Activated CD4-positive, alpha-beta T cell treated with anti-CD3 and anti-CD28 coated beads, Interleukin-2, Interleukin-4, amounts not matched to agents 100 ng/mL and 50 ng/mL, durations not matched to agents 16 hours and 8 hours (primary cell): ENCODE measurements at regions not wholly inside any gene's neighbourhood (a gene's known extent, or its start where the extent isn't known, plus 50 kb on each side); places are given as distances from the start of the nearest gene placed in this dataset.

Experiments
- DNase-seq: peaks from one replicate; pipeline ENCODE4 v3.0.0-alpha.2; 2020; ENCODE audit warnings: low spot score

DNA sequence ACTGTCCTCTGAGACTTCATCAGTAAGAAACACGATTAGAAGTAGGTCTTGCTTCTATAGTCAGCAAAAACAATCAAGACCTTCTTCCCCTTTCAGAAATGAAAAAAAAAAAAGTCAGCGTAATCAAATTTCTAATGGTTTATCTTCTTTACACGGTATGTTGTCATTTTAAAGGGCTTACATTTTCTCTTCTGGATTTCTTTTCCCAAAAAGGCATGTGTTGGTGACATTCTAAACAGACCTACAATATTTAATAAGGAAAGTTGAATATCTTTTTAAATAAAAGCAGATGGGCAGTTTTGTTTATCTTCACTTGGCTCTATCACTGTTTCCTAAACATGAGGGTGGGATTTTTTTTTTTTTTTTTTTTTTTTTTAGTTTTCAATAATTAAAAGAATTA is 197.3 kb upstream of the ADAMTS9 start:
- no peak for DNase-seq

DNA sequence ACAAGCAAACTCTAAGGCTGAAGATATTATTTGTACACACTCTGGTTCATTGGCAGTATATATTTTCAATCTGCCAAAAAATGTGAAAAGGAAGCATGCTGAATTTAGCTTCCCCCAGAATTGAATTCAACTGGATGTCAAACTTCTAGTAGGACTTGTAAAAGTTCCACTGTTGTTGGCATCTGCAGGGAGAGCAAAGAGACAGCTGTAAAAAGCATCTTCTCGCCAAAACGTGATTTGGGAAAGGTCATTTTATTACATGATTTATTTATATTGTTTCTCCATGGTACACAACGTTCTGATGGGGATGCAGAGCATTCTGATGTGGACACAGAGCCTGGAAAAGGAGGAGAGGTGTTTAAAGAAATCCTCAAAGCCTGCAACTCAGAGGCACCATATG is 196.7 kb upstream of the ADAMTS9 start:
- DNase-seq: no peak

DNA sequence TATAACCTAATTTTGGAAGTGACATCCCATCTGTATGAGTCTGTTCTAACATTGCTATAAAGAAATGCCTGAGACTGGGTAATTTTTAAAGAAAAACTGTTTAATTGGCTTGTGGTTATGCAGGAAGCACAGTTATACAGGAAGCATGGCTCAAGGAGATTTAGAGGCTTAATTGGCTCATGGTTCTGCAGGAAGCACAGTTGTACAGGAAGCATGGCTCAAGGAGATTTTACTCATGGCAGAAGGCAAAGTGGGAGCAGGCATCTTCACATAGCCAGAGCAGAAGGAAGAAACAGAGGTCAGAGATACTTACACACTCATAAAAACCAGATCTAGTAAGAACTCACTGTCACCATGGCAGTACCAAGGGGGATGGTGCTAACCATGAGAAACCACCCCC is 193.1 kb upstream of the ADAMTS9 start:
- DNase-seq: no peak

DNA sequence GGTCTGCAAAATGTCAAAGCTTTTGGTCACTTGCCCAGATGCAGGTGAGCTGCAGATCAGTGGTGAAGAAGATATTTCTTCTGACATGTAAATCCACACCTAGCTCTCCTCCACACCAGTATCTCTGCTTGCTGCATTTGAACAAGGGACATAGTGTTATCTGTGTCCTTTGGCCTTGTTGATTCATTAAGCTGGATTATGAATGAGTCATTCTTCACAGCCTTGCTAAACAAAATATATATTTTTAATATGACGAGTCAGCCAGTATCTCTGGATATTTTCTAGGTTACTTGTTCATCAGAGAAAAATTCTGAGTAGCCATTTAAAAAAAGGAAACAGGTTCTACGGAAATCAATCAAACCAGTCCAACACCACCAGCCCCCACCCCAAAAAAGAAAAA is 190.6 kb upstream of the ADAMTS9 start:
- DNase-seq: no peak

DNA sequence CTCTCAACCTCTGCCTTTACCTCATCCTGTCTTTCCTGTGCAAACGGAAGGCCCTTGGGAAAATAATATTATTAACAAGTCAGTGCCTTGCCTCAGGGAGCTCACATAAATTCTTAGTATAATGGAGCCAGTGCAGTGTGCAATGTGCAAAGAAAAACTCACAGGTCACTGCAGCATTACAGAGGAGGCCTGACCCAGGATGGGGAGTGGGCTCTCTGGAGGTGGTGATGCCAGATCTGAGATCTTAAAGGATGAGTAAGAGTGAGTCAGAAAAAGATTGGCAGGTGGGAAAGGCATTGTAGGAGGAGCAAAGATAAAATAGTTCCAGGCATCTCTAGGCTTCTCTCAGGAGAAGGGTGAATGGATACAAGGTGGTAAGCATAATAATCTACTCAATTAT is 185.6 kb upstream of the ADAMTS9 start:
- no peak for DNase-seq

DNA sequence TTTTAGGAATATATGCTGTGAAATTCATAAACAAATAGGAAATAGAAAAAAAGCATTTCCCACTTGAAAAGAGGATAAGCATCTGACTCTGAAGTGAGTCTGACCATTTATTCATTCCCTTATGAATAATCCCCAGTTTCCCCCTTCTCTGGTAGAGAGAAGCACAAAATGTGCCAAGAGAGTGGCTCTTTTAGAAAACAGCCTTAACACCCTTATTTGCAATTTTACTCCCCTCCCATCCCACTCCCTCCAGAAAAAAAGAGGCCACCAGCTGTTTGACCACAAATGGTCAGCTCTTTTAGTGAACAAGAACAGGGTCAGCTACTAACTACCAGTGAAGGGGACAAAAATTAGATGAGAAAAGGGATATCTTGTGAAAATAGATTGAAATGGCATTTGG is 184.5 kb upstream of the ADAMTS9 start:
- DNase-seq: no peak

DNA sequence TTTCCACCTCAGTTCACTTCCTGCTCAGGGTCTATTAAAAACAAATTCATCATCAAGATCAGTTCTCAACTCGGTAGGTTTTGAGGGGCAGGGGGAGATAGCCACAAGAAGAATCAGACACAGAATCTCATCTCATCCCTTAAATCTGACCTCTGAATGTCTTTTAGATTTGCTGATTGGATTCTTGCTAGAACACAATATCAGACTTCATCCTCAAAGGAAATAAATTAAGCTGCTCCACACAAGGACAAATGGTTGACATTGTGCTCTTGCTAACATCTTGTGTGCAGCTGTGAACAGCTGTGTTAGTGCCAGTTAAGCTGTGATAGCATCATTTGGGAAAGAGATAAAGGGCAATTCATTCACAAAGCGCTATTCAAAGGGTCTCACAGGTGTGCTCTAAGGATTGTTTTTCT is 184.0 kb upstream of the ADAMTS9 start:
- no peak for DNase-seq

DNA sequence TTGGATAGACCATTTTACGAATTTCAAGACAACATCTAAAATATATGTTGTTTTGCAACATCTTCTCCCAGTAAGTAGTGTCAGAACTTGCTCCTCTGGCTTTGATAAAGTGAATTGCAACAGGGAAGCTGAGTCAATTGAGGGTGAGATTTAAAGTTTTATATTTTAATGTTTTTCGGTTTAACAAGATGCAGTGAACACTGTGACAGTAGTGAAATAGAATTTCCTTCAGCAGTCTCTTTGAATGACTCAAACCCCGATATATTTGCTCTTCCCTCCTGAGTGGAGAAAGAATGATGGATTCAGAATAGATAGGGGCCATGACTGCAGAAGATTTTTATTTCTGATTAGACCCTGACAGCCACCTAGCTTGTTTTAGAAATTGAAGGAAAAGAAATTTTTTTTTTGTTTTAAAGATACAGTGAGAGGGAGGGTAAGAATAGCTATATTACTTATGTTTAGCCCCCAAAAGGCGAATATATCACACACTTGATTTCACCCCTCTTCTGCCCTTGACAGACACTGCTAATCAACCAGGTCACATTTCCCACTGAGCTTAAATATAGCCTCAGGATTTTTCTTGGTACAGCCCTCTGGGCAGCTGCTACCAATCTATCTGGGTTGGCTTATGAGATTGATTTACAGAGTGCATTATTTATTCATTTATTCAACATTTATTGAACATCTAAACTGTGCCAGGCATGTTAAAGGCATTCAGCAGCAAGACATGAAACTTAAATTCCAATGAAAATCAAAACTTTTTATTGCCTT is 183.3 kb upstream of the ADAMTS9 start:
- DNase-seq: no peak

DNA sequence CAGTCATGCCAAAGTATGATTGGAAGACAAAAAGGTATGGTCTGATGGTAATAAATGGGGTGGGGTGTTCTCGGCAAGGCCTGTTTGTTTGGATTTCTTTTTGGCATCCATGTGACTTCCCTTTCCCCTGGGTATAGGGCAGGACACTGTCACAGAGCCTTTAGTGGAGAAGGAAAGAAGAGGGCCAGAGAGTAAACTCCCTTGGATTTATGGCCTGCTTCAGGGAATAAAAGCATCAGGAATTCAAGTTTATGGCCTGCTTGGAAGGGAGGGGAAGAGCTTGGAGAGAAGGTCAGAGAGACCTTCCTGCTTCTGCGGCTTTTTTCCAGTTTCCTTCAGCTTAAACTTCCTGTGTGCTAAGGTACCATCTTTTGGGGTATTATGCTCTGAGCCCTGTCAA is 179.4 kb upstream of the ADAMTS9 start:
- DNase-seq: no peak

DNA sequence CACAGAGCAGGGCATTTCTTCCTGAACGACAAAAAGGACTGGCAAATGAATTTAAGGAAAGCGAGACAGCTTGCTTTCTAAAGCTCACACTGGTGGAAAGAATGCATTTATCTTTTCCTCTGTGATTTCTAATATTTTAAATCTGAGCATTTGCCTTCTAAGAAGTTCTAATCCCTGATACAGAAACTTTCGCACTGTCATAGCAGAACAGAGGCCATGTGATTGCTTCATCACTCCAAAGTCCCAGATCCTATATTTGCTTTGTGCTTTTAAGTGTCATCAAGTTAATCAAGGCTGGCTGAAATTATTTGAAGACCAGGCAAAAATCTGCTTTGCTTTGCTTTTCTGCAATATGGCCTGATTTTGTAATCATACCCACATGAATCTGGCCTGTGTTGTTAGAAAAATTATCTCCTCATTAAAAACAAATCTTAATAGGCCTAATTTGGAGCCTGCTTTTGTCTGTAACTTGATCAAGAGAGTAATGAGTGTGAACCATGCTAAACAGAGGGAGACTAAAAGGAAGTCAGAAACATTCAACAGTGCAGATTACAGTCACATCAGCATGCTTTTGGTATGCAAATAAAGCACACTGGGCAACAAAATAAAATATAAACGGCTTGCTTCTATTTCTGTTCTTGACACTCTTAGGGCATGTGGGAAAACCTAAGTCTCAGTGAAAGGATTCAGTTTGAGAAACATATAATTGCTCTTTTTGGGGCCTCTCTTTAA is 178.2 kb upstream of the ADAMTS9 start:
- DNase-seq: no peak

DNA sequence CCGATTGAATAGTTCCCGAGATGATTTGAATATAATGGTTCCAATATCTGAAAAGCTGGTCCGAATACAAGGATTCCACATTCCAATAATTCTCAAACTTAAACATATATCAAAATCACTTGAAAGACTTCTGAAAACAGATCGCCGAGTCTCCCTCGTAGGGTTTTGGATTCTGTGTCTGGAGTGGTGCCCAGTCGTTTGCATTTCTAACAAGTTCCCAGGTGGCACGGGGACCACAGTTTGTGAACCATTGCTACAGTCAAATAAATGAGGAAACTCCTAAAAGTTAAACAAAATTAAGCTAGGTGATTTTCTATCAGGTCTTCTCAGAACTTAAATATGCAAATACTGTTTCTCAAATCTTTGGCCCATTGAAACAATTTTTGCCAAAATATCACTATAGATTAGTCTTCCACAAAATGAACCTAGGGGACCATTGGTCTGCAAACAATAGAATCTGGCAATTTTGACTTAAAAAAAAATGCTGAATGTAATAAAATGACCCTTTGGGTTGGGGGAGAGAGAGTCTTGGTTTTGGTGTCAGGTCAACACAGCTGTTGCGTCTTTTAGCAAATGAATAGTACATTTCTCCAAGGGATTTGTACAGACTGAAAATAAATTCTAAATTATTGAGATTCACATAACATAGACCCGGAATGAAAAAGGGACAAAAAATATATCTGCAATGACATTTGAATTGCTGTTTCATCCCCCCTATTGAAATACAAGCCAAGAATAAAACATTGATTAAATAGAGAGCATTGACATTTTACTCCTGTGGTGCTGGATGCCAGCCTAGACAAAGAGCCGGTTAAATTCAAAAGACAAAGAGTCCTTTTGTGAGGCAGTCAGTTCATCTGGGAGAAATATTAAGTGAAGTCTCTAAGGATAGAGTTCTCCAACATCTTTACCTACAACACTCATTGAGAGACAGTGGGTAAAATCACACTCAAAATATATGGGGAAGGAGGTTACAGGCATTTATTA is 175.7 kb upstream of the ADAMTS9 start:
- DNase-seq: no peak

DNA sequence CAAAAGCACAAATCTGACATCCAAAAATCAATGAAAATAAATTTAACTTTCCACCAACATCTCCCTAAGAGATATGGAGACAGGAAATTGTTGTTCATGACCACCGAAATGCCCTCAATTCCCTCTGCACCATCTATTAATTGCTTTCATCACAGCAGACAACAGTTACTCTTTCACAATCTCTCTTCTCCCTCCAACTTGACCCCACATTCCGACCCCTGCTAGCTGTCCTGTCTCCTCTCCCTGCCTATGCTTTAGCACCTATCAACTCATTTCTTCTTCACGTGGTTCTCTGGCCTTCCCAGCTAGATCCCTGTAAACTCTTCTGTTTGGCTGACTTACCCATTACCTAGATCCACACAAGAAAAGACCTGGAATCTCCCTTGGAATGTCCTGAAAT is 173.9 kb upstream of the ADAMTS9 start:
- DNase-seq: no peak

DNA sequence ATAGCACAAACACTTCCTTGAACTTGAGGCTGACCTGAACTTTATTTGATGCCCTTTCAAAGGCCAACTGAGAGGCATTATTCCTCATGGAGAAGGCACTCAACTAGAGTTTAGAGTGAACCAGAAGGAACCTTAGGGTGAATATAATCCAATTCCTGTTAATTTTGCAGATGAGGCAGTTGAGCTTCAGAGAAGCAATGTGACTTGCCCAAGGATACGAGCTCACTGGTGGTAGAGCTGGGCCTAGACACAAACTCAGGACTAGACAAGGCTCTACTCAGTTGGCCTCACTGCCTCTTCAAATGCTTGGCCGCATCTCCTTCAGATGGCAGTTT is 172.7 kb upstream of the ADAMTS9 start:
- DNase-seq: no peak

DNA sequence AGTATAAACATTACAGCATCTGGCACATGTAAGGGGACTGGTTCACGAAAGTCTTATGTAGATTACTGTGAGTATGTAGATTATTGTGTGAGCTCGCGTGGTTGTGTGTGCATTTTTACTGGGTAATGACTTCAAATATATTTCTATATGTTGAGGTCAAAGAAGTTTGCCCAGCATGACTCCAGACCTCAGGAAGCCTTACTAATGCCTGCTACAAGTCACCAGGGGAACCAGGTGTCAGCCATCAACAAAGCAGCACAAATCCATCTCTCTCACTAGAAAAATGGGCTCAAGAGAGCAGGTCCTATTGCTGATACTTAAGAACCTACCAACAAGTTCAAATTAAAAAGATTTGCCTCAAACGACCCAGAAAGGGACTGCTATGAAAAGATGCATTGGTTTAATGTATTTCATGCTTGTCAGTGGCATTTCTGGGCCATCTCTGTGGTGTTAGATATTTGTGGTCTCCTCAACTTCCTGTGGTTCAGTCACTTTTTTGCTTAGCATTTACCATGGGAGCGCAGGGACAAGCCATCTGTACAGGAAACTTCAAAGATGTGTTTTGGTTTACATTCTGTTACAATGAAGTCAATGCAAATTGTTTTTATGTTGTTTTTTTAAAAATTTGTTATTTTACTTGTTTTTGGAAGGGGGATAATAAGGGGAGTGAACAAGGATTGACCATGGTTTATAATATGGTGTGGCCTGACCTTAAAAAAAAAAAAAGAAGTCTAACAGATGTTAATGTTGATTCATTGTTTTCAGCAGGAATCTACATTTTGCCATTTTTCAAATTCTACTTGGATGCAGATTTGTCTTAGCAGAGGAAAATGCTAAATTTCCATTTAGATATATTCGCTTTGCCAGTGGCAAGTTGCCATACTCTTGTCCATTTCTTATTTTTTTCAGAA is 172.1 kb upstream of the ADAMTS9 start:
- DNase-seq: no peak

DNA sequence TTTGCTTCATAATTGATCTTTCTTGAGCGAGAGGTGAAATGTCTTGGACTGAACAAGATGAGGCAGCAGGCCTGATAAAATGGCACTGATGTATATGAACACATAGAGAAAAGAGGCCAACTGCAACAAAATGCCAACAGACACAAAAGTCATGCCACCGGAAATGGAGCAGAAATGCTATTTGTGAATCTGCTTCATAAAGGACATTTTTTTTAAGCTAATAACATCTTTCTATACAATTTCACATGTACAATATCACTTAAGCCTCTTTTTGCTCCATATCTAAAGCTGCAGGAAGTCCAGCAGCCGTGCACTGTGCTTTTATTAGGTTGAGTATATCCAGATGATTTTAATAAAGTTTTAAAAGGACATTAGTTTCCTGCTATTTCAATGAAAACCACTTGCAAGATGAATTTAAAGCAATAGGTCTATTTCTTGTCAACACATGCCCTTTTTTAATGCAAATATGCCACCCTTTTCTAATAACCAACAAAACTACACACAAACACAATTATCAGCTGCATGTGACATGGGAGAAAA is 169.2 kb upstream of the ADAMTS9 start:
- DNase-seq: no peak

DNA sequence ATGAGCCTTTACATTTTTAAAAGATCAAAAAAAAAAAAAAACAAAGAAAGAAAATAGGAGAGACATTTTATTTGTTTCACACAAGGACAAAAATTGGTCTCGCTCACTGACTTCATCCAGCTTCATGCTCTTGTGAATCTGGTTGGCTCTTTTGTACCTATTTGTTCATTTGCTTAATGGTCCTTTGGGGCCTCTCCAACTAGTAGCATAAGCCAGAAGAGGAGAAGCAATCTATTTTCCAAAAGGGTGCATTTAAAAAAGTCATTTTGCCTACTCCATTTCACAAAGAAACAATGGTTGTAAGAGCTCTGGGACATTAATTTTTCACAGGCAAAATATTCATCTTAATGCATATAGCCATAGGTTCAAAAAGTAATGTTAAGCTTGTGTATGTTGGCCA is 168.3 kb upstream of the ADAMTS9 start:
- DNase-seq: no peak

DNA sequence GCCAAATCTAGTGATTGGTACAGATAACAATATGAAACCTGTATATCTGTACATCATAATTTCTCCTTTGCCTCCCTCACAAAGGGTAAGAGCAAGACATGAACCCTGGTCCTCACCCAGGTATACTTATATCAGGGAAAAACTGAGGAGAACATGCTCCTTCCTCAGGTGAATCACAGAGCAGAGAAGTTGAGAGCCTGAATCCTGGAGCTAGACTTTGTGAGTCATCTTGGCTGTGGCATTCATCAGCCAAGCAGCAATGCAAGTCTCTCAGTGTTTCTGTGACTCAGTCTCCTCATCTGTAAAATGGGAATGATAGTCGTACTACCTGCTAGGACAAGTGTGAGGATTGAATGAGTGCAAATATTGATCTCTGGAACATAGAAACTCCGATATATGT is 165.7 kb upstream of the ADAMTS9 start:
- DNase-seq: no peak

DNA sequence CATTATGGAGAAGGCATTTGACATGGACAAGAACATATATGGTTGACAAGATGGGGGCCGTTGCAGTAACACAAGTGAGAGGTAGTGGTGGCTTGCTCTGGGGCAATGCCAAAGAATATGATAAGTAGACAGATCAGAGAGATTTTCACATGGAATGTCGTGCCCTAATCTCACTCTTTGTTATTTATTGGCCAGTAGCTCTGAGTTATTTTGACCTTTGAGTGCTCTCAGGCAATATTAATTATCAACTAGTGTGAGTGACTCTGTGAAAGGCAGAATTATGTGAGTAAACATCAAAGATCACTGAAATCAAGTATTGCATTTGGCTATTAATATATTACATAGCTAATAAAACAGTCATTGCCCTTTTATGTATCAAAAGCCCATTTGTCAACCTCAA is 164.9 kb upstream of the ADAMTS9 start:
- DNase-seq: no peak

DNA sequence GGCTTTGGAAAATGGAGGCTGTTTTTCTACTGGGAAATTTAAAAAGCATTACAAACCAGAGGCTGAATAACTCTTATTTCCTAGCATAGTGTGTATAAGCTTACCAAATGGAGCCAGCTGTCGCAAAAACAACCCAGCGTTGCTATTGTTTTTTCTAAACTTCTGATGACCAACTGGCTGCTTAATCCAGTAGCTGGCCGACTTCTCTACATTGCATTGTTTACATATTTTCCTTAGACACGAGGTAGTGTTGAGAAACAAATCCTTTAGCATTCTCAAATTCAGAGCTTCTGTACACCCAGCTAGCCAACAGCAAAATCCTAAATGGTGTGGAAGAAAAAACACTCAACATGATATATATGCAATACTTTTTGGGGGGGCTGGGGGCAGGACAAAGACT is 161.0 kb upstream of the ADAMTS9 start:
- DNase-seq: no peak

DNA sequence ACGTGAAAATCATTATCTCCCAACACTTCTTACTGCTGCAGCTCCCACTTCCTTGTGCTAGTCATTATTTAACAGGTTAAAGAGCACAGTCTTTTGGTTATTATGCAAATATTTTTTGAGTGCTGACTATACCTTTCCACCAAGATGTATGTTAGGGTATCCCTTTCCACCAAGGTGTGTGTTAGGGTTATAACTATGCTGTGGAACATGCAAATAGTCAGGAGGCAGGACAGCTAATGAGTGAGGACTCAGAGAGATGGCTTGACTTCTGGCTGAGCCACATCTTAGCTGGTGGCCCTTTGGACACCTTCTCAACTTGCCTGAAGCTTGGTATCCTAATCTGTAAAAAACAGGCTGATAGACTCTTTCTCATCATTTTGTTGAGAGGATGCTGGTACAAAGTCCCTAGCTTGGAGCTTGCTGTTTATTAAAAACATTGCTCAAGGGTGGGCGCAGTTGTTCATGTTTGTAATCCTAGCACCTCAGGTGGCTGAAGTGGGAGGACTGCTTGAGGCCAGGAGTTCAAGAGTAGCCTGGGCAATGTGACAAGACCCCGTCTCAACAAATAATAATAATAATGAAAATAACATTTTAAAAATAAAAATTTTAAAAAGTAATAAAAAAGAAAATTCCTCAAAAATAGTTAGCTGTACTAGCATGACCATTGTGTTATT is 160.5 kb upstream of the ADAMTS9 start:
- no peak for DNase-seq

DNA sequence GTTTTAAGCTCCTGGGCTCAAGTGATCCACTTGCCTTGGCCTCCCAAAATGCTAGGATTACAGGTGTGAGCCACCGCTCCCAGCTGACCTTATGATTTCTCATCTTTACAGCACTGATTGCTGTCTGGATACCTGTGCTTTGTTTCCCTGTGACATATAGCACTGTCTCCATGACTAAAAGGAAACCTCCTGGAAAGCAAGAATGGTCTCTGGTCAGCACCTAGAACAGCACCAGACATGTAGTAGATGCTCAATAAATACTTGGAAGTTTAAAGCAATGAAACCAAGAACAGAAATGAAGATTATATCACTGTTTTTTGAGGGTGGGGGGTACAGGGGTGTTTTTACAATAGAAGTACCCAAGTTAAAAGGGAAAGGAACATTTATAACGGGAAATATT is 156.8 kb upstream of the ADAMTS9 start:
- no peak for DNase-seq
